ENCODE measurements at regions not wholly inside any gene's neighbourhood (a gene's known extent, or its start where the extent isn't known, plus 50 kb on each side); places are given as distances from the start of the nearest gene placed in this dataset.

DNA sequence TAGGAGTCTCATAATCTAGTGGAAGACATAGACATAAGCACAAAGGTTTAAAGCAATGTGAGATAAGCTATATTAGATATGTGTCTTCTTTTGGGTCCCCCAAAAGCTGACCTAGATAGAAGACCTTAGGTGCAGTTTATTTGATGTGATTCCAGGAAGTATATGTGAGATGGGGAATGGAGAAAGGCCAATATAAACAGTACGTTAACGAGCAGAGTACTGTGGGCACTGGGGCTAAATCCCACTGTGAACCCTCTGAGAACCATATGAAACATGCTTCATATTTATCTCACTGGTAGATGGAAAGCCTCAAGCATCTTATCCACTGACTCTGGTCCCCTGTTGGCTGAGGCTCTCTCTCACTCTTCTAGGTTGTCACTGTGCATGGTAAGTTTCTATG lies 62.6 kb upstream of the ZC3H15 start:
- Histone ChIP-seq H3K27me3 (ENCODE audit: control insufficient read depth in 4 of 4, insufficient read depth in 4 of 4, low read length in 3 of 4) (no peaks in the 10 kb centered on the region), H3K4me1 (ENCODE audit: control insufficient read depth in 4 of 4, insufficient read depth in 4 of 4, low read length in 3 of 4) (peaks cover 0 to 4% (median 0%) of the 10 kb centered on the region in 4 donors), H3K36me3 (ENCODE audit: control insufficient read depth in 4 of 4, insufficient read depth in 3 of 4, low read depth in 1 of 4, low read length in 3 of 4) (no peaks in the 10 kb centered on the region), H3K4me3 (ENCODE audit: low read depth in 1 of 3, low read length in 3 of 3) (no peak overlapping the region), H3K27ac (ENCODE audit: low read depth in 1 of 2, low read length in 2 of 2) (no peak overlapping the region), H3K9ac (ENCODE audit: low read depth in 1 of 2, low read length in 2 of 2) (no peak overlapping the region), H3K9me3 (ENCODE audit: control insufficient read depth in 4 of 4, low read length in 3 of 4) (no peaks in the 10 kb centered on the region)
- WGBS, result 69% methylated on average over 2 of the region's 2 CpGs
- DNase-seq (ENCODE audit: low spot score), result no peak
- TF ChIP-seq RXRA (IDR thresholded peaks at IDR 0.05), result no peak
- no peak for TF ChIP-seq SP1 (IDR thresholded peaks at IDR 0.05)
- TF ChIP-seq, protein P1, sequence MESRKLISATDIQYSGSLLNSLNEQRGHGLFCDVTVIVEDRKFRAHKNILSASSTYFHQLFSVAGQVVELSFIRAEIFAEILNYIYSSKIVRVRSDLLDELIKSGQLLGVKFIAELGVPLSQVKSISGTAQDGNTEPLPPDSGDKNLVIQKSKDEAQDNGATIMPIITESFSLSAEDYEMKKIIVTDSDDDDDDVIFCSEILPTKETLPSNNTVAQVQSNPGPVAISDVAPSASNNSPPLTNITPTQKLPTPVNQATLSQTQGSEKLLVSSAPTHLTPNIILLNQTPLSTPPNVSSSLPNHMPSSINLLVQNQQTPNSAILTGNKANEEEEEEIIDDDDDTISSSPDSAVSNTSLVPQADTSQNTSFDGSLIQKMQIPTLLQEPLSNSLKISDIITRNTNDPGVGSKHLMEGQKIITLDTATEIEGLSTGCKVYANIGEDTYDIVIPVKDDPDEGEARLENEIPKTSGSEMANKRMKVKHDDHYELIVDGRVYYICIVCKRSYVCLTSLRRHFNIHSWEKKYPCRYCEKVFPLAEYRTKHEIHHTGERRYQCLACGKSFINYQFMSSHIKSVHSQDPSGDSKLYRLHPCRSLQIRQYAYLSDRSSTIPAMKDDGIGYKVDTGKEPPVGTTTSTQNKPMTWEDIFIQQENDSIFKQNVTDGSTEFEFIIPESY (IDR thresholded peaks at IDR 0.05), result no peak
- TF ChIP-seq, protein P2, sequence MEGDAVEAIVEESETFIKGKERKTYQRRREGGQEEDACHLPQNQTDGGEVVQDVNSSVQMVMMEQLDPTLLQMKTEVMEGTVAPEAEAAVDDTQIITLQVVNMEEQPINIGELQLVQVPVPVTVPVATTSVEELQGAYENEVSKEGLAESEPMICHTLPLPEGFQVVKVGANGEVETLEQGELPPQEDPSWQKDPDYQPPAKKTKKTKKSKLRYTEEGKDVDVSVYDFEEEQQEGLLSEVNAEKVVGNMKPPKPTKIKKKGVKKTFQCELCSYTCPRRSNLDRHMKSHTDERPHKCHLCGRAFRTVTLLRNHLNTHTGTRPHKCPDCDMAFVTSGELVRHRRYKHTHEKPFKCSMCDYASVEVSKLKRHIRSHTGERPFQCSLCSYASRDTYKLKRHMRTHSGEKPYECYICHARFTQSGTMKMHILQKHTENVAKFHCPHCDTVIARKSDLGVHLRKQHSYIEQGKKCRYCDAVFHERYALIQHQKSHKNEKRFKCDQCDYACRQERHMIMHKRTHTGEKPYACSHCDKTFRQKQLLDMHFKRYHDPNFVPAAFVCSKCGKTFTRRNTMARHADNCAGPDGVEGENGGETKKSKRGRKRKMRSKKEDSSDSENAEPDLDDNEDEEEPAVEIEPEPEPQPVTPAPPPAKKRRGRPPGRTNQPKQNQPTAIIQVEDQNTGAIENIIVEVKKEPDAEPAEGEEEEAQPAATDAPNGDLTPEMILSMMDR (IDR thresholded peaks at IDR 0.05; ENCODE audit: low read depth, low read length, missing input control), result no peak
- TF ChIP-seq JUND (IDR thresholded peaks at IDR 0.05), result no peak
- TF ChIP-seq FOXA1 (IDR thresholded peaks at IDR 0.05), result no peak
- no peak for TF ChIP-seq NR2F2 (IDR thresholded peaks at IDR 0.05)
- TF ChIP-seq GABPA (IDR thresholded peaks at IDR 0.05 in 1 of 2, conservative IDR thresholded peaks at IDR 0.05 in 1 of 2), result no peak
- TF ChIP-seq HNF4G (IDR thresholded peaks at IDR 0.05), result no peak
- TF ChIP-seq FOXA2 (IDR thresholded peaks at IDR 0.05), result no peak
- TF ChIP-seq TAF1 (conservative IDR thresholded peaks at IDR 0.05), result no peak
- TF ChIP-seq EGR1 (IDR thresholded peaks at IDR 0.05; ENCODE audit: low read depth in 2 of 2), result no peak
- no peak for TF ChIP-seq YY1 (IDR thresholded peaks at IDR 0.05)
- TF ChIP-seq HNF4A (conservative IDR thresholded peaks at IDR 0.05), result no peak
- TF ChIP-seq, protein P3, sequence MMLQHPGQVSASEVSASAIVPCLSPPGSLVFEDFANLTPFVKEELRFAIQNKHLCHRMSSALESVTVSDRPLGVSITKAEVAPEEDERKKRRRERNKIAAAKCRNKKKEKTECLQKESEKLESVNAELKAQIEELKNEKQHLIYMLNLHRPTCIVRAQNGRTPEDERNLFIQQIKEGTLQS (IDR thresholded peaks at IDR 0.05), result no peak
- TF ChIP-seq, protein P4, sequence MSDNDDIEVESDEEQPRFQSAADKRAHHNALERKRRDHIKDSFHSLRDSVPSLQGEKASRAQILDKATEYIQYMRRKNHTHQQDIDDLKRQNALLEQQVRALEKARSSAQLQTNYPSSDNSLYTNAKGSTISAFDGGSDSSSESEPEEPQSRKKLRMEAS (IDR thresholded peaks at IDR 0.05), result no peak
- TF ChIP-seq RAD21 (IDR thresholded peaks at IDR 0.05), result no peak
- TF ChIP-seq, protein P5, sequence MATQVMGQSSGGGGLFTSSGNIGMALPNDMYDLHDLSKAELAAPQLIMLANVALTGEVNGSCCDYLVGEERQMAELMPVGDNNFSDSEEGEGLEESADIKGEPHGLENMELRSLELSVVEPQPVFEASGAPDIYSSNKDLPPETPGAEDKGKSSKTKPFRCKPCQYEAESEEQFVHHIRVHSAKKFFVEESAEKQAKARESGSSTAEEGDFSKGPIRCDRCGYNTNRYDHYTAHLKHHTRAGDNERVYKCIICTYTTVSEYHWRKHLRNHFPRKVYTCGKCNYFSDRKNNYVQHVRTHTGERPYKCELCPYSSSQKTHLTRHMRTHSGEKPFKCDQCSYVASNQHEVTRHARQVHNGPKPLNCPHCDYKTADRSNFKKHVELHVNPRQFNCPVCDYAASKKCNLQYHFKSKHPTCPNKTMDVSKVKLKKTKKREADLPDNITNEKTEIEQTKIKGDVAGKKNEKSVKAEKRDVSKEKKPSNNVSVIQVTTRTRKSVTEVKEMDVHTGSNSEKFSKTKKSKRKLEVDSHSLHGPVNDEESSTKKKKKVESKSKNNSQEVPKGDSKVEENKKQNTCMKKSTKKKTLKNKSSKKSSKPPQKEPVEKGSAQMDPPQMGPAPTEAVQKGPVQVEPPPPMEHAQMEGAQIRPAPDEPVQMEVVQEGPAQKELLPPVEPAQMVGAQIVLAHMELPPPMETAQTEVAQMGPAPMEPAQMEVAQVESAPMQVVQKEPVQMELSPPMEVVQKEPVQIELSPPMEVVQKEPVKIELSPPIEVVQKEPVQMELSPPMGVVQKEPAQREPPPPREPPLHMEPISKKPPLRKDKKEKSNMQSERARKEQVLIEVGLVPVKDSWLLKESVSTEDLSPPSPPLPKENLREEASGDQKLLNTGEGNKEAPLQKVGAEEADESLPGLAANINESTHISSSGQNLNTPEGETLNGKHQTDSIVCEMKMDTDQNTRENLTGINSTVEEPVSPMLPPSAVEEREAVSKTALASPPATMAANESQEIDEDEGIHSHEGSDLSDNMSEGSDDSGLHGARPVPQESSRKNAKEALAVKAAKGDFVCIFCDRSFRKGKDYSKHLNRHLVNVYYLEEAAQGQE (IDR thresholded peaks at IDR 0.05), result no peak

All from liver (tissue), 8 donors.